Endothelial cell of umbilical vein (primary cell): ENCODE measurements at regions not wholly inside any gene's neighbourhood (a gene's known extent, or its start where the extent isn't known, plus 50 kb on each side); places are given as distances from the start of the nearest gene placed in this dataset.

Source experiments
- BruUV-seq: library from RNA; stranded (reverse); fragments of 400-500 nt; replicated peaks from 2 replicates; lab custom pipeline; 2021; lab: Mats Ljungman, UMichigan
- CTCF ChIA-PET: fragments of 300-600, 350-600 bp; sonication (Branson Sonifier 250); formaldehyde crosslinking; loops from one replicate; lab custom pipeline; 2021; ENCODE audit warnings: antibody characterized with exemption, inconsistent platforms; lab: Charles Lee
- POLR2A ChIA-PET: fragments of 300-600, 350-600 bp; sonication (Branson Sonifier 250); formaldehyde crosslinking; loops from one replicate; lab custom pipeline; 2021; ENCODE audit warnings: antibody characterized with exemption, inconsistent platforms; lab: Charles Lee
- DNase-seq: peaks from one replicate; pipeline ENCODE4 v3.0.0-alpha.2; 2011; ENCODE audit warnings: low read depth, low spot score
- FAIRE-seq: peaks from 2 replicates; lab custom pipeline; 2011; peaks lifted over from hg19 to GRCh38; lab: Jason Lieb, UNC
- H2AFZ ChIP-seq: 2 replicates; pipeline ENCODE4 v1.6.0; 2012; ENCODE audit warnings: low read depth, low read length, control low read depth, inconsistent platforms
- H3K27ac ChIP-seq: 2 replicates; pipeline ENCODE4 v1.5.1; 2011; ENCODE audit warnings: low read depth, mild to moderate bottlenecking, control low read depth, low read length, moderate library complexity; ENCODE audit not compliant: insufficient read depth
- H3K27me3 ChIP-seq, 2 experiments: 2 replicates each; pipeline versions ENCODE4 v1.6.0 to v1.6.1; 2011; ENCODE audit warnings: low read length in 2 of 2, mixed read lengths in 1 of 2; ENCODE audit not compliant: control insufficient read depth in 2 of 2, insufficient read depth in 2 of 2
- H3K36me3 ChIP-seq, 2 experiments: 2 replicates in 1 of 2; 3 replicates in 1 of 2; pipeline ENCODE4 v1.5.1; 2011; ENCODE audit warnings: low read length in 2 of 2, mild to moderate bottlenecking in 1 of 2, moderate library complexity in 1 of 2; ENCODE audit not compliant: control insufficient read depth in 2 of 2, insufficient read depth in 2 of 2; ENCODE audit errors: extremely low read depth in 1 of 2
- H3K4me1 ChIP-seq: 3 replicates; pipeline ENCODE4 v1.5.1; 2011; ENCODE audit warnings: mild to moderate bottlenecking, low read length; ENCODE audit not compliant: control insufficient read depth, insufficient read depth; ENCODE audit errors: extremely low read depth
- H3K4me2 ChIP-seq: 2 replicates; pipeline ENCODE4 v1.6.1; 2011; ENCODE audit warnings: low read length, control low read depth, mixed read lengths; ENCODE audit not compliant: insufficient read depth
- H3K4me3 ChIP-seq, 3 experiments: fragments of 200-600 bp in 1 of 3; sonication (generic), shearing (Covaris generic) in 1 of 3; replicated peaks in 1 of 3; 2 replicates each; pipeline ENCODE4 v1.5.1; 2011 to 2016; ENCODE audit warnings: control low read depth in 3 of 3, low read length in 3 of 3, mild to moderate bottlenecking in 2 of 3, inconsistent platforms in 1 of 3, low read depth in 1 of 3, moderate library complexity in 1 of 3; ENCODE audit not compliant: insufficient read depth in 1 of 3
- H3K79me2 ChIP-seq: 2 replicates; pipeline ENCODE4 v1.6.0; 2012; ENCODE audit warnings: low read length, inconsistent platforms; ENCODE audit not compliant: control insufficient read depth, insufficient read depth
- H3K9ac ChIP-seq: replicated peaks from 2 replicates; pipeline ENCODE3; 2011; ENCODE audit warnings: low read length, control low read depth; ENCODE audit not compliant: insufficient read depth; ENCODE audit errors: extremely low read depth
- H3K9me1 ChIP-seq: replicated peaks from 3 replicates; pipeline ENCODE4 v1.6.0; 2011; ENCODE audit warnings: mild to moderate bottlenecking, low read length; ENCODE audit not compliant: control insufficient read depth, insufficient read depth; ENCODE audit errors: extremely low read depth
- H3K9me3 ChIP-seq: replicated peaks from 2 replicates; pipeline ENCODE4 v1.5.1; 2012; ENCODE audit warnings: low read length, inconsistent platforms; ENCODE audit not compliant: control insufficient read depth, insufficient read depth
- H4K20me1 ChIP-seq: replicated peaks from 2 replicates; pipeline ENCODE3; 2011; ENCODE audit warnings: mild to moderate bottlenecking, low read length; ENCODE audit not compliant: control insufficient read depth, insufficient read depth; ENCODE audit errors: extremely low read depth
- EZH2 ChIP-seq: IDR thresholded peaks from 2 replicates; pipeline ENCODE4 v1.6.1; 2012; ENCODE audit warnings: borderline replicate concordance, low read depth, mild to moderate bottlenecking, moderate library complexity, low read length, inconsistent platforms; ENCODE audit not compliant: severe bottlenecking
- FOS ChIP-seq: IDR thresholded peaks from 2 replicates; pipeline ENCODE4 v1.6.1; 2011; ENCODE audit warnings: mild to moderate bottlenecking, low read length, moderate library complexity, borderline replicate concordance; ENCODE audit not compliant: insufficient read depth
- GATA2 ChIP-seq: IDR thresholded peaks from 2 replicates; pipeline ENCODE4 v1.7.0; 2011; ENCODE audit warnings: low read depth, mild to moderate bottlenecking, moderate library complexity, mixed read lengths, low read length; ENCODE audit not compliant: insufficient read length, insufficient read depth
- POLR2A ChIP-seq: IDR thresholded peaks from 2 replicates; pipeline ENCODE4 v1.6.1; 2012; ENCODE audit warnings: low read depth, mild to moderate bottlenecking, control low read depth, low read length
- POLR2AphosphoS5 ChIP-seq: IDR thresholded peaks from 2 replicates; pipeline ENCODE4 v1.6.1; 2012; ENCODE audit warnings: low read depth, mild to moderate bottlenecking, control low read depth, low read length, moderate library complexity; ENCODE audit not compliant: insufficient read depth
- dilution Hi-C: fragments of 300-500 bp; cut with MboI; formaldehyde crosslinking; loops from one replicate; pipeline ENCODE4 v1.15.0; 2019; ENCODE audit warnings: low sequenced_read_pairs; ENCODE audit not compliant: extremely low pct_ligation_motif_present
- intact Hi-C: fragments of 100-400 bp; cut with micrococcal nuclease; formaldehyde crosslinking; loops from one replicate; pipeline ENCODE4 v1.10.0; 2022

DNA sequence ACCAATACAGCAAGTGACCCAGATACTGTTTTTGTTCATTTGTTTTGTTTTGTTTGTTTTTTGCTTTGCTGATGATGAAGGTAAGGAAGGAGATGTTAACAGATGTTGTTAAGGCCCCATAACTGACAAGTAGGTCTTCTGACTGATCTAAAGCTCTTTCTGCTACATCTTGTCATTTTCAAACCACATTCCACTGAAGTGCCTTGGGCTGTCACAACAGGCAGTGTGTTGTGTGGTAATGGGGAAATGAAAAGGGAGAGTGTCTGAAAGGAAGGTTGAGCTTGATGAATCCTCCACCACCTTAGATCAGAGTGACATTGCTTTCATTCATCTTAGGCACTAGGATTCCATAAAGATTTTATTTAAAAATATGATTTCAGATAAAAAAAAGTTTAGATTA, 479.4 kb upstream of the SYNCRIP start:
- no peaks in the 10 kb centered on the region for H3K79me2 ChIP-seq
- H2AFZ ChIP-seq: no peak overlapping the region
- TF ChIP-seq FOS: no peak
- TF ChIP-seq POLR2AphosphoS5: no peak
- TF ChIP-seq EZH2: no peak
- TF ChIP-seq GATA2: no peak
- no peak overlapping the region for H3K4me2 ChIP-seq
- H3K9ac ChIP-seq: no peak overlapping the region
- H4K20me1 ChIP-seq: no peaks in the 10 kb centered on the region
- no peak overlapping the region for H3K27ac ChIP-seq
- DNase-seq: no peak
- dilution Hi-C loops (no loop called here), intact Hi-C loops (no loop called here)
- no peak for FAIRE-seq
- no peaks in the 10 kb centered on the region for H3K9me3 ChIP-seq
- POLR2A ChIA-PET: no interaction called here
- no peaks in the 10 kb centered on the region for H3K9me1 ChIP-seq
- CTCF ChIA-PET: no interaction called here
- no peaks in the 10 kb centered on the region for H3K36me3 ChIP-seq
- H3K4me3 ChIP-seq: no peak overlapping the region
- H3K4me1 ChIP-seq: no peaks in the 10 kb centered on the region
- BruUV-seq: no TSS peak
- no peaks in the 10 kb centered on the region for H3K27me3 ChIP-seq

DNA sequence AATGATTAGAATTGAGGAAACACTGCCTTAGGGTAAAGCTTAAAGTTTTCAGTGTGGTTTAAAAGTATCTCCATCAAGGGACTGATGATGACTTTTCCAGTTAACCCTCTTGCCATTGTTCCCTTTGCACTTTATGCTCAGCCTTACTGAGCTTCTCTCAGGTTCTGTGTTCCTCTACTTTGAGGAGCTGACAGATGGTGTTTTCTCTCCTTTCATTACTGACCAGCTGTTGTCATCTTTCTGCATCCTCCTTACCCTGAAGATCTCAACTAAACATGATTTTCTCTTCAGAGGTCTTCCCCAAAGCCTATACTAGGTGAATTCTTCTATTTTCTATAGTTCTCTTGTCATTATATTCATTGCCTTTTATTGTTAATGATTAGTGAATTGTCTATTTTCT, 475.6 kb upstream of the SYNCRIP start:
- POLR2A ChIA-PET: no interaction called here
- Histone ChIP-seq H3K27ac (no peak overlapping the region), H3K9me1 (no peaks in the 10 kb centered on the region), H2AFZ (no peak overlapping the region), H3K4me2 (no peak overlapping the region), H4K20me1 (no peaks in the 10 kb centered on the region), H3K27me3 (no peaks in the 10 kb centered on the region), H3K36me3 (no peaks in the 10 kb centered on the region), H3K9ac (no peak overlapping the region), H3K4me3 (no peak overlapping the region), H3K9me3 (no peaks in the 10 kb centered on the region), H3K79me2 (no peaks in the 10 kb centered on the region), H3K4me1 (no peaks in the 10 kb centered on the region)
- dilution Hi-C loops: no loop called here
- FAIRE-seq (no peak), DNase-seq (no peak)
- TF ChIP-seq POLR2AphosphoS5 (no peak), POLR2A (no peak)
- CTCF ChIA-PET: no interaction called here
- intact Hi-C loops: no loop called here
- no TSS peak for BruUV-seq
